HG02938 (cell line): ENCODE measurements at regions not wholly inside any gene's neighbourhood (a gene's known extent, or its start where the extent isn't known, plus 50 kb on each side); places are given as distances from the start of the nearest gene placed in this dataset.

Source experiments
- ATAC-seq: cut with Tn5 transposase; IDR thresholded peaks from one replicate; pipeline ENCODE4 v1.9.1; 2021; ENCODE audit warnings: mild to moderate bottlenecking, moderate library complexity; ENCODE audit not compliant: unreplicated experiment

DNA sequence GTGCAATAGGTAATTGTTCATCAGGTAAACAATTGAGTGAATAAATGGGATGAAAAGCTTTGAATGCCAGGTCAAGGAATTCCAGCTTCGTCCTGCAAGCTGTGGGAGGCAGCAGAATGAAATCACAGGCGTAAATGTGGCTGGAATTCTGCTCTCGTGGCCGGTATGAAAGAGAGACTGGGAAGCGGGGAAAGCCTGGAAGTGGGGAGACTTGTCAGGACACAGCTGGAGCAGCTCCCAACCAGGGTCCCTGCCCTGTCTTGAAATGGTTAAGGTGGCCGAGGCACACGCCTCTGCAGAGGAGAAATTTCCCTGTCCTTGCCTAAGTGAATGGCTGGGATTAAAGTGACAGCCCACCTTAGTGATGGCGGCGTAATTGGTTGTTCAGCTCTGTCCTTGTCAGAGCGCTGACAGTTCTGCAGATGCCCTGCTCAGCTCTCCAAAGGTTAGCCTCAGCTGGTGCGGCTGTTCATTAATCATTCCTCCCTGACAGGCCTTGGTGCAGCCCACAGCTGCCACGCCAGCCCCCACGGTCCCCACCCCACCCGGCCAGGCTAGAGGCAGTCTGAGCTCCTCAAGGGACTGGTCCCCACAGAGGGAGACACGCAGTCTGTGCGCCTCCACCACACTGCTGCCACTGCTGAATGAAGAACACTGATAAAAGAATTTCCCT lies 398.3 kb upstream of the POU3F1 start:
- no peak for ATAC-seq

DNA sequence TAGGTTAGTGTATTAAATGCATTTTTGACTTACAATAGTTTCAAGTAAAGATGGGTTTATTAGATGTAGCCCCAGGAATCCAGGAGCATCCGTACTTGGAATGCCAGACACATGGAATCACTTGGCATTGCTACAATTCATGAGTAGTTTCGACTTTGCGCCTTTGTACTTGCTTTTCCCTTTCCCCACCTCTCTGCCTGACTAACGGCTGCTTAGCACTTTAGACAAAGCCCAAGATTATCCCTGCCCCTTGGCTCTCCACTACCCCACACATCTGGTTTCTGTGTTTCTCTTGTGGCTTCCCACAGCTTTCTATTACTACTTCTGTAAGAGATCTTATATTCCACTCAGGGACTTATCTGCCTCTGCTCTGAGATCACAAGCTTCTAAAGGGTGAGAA lies 397.7 kb upstream of the POU3F1 start:
- ATAC-seq: no peak

DNA sequence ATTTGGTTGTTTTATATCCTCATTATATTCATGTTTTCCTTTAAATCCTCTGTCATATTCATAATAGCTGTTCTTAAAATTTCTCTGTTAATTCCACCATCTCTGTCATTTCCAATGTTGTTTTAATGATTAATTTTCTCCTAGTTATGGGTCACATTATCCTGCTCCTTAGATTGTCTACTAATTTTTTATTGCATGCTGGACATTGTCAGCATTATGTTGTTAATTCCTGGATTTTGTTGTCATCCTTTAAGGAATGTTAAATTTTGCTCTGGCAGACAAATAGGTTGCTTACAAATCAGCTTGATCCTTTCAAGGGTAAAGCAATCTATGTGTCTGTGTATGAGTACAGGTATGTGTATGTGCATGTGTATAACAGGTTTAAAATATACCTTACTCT lies 393.8 kb upstream of the POU3F1 start:
- no peak for ATAC-seq

GRCh38 chr1:38436749-38437148 lies 390.2 kb upstream of the POU3F1 start:
- ATAC-seq: no peak

GRCh38 chr1:38436006-38436405 lies 389.4 kb upstream of the POU3F1 start:
- ATAC-seq: no peak

GRCh38 chr1:38433084-38433722 lies 386.6 kb upstream of the POU3F1 start:
- ATAC-seq: no peak

- no peak for ATAC-seq
Measured at GRCh38 chr1:38431535-38432376, 385.2 kb upstream of the POU3F1 start.

- no peak for ATAC-seq
Measured at GRCh38 chr1:38430949-38431348, 384.4 kb upstream of the POU3F1 start.

GRCh38 chr1:38424677-38425076 lies 378.1 kb upstream of the POU3F1 start:
- no peak for ATAC-seq

DNA sequence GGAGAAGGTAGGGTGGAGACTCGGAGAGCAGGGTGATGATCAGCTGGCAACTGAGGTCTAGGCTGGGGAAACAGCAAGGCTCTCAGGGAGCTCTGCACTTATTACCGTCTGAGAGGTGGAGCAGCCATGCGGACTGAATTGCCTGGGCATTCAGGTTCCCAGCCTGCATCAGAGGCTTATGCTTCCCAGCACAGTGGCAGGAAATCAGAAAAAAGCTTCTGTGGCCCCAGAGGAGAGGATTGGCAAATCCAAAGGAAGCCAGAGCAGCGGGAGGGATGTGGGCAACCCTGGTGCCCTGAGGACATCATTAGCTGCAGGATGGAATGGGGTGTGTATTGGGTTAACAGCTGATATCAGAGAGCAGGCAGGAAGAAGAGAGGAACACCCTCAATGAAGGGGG lies 374.1 kb upstream of the POU3F1 start:
- ATAC-seq: no peak

- no peak for ATAC-seq
Measured at GRCh38 chr1:38418195-38419030, 371.8 kb upstream of the POU3F1 start.

GRCh38 chr1:38403667-38404066 lies 357.1 kb upstream of the POU3F1 start:
- no peak for ATAC-seq

GRCh38 chr1:38402230-38402815 lies 355.7 kb upstream of the POU3F1 start:
- ATAC-seq: no peak

GRCh38 chr1:38396606-38397005 lies 350.0 kb upstream of the POU3F1 start:
- ATAC-seq: no peak

DNA sequence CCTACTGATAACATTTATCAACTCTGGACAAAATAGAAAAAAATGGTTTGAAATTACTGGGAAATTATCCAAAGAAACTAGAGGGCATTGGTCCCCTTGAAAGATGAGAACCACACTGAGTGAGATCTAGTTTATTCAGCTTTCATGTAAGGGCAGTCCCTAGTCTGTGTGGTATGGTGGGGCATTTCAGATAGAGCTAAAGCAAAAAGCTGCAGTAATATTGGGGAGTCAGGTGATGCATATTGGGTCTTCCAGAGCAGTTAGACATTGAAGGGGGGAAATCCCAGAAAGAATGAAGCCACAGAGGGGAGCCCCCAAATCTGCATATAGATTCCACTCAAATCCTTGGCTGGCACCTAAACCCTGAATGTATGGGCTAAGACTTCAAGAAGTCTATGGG lies 347.7 kb upstream of the POU3F1 start:
- ATAC-seq: no peak

DNA sequence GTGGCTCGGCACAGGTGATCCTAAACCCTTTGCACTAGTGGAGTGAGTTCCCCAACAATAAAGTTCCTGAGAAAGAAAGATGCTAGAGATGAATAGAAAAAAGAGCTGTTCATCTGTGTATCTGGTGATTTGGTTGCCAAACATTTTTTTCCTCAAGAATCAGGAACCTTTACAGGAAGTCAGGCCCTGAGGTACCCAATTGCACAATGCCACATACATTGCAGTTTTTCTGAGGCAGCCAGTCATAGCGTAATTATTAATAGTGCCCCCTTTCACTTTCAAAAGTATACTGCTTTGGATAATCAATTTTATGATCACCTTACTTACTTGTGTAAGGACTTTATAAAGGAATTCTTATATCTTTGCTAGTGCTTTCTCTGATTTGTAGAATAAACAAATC lies 346.3 kb upstream of the POU3F1 start:
- ATAC-seq: no peak

DNA sequence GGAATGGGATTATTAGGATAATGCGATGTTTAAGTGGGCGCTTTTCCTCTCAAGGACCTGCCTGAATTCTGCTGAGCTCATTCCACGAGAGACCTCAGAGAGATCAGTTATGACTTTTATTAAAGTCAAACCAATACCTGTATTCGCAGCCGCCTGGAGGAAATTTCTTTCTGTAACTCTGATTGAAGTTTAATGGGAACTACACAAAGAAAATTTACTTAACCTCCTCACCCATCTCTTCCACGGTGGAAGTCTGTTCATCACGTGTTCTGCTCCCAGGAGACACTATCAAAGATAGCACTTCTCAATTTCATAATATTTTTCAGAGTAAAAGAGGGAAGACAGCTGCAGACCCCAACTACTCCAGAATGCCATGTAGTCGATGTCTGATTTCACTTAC lies 334.7 kb upstream of the POU3F1 start:
- ATAC-seq: no peak

- no peak for ATAC-seq
Measured at GRCh38 chr1:38376577-38376976, 330.0 kb upstream of the POU3F1 start.

- no peak for ATAC-seq
Measured at GRCh38 chr1:38375035-38375434, 328.4 kb upstream of the POU3F1 start.

- no peak for ATAC-seq
Measured at GRCh38 chr1:38371505-38371844, 324.9 kb upstream of the POU3F1 start.
